ENCODE measurements at regions not wholly inside any gene's neighbourhood (a gene's known extent, or its start where the extent isn't known, plus 50 kb on each side); places are given as distances from the start of the nearest gene placed in this dataset.

DNA sequence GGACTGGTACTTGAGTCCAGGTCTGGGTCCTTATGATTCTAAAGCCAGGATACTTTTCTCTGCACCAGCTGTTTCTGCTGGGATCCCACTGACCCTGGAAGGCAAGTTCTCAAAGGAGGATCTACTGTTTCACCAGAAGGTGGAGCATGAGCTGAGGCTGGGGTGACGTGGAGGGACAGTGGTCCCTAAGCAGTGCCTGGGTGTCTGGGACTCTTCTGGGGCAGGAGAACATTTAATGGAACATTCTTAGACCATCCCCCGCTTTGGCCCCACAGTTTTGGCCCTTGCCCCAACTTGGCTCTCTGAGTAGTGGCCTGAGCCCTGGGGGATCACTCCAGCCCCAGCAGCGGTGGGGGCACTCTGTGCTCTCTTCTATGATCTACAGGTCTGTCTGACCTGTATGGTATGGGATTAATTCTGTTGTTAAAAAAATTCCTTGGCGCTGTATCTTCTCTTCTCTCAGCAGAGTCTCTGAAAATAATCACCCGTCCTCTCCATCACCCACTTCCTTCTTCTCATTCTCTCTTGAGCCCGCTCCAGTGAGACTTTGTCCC is 60.3 kb upstream of the CSF3R start:
- no peak for DNase-seq (ENCODE audit: low read depth)

DNA sequence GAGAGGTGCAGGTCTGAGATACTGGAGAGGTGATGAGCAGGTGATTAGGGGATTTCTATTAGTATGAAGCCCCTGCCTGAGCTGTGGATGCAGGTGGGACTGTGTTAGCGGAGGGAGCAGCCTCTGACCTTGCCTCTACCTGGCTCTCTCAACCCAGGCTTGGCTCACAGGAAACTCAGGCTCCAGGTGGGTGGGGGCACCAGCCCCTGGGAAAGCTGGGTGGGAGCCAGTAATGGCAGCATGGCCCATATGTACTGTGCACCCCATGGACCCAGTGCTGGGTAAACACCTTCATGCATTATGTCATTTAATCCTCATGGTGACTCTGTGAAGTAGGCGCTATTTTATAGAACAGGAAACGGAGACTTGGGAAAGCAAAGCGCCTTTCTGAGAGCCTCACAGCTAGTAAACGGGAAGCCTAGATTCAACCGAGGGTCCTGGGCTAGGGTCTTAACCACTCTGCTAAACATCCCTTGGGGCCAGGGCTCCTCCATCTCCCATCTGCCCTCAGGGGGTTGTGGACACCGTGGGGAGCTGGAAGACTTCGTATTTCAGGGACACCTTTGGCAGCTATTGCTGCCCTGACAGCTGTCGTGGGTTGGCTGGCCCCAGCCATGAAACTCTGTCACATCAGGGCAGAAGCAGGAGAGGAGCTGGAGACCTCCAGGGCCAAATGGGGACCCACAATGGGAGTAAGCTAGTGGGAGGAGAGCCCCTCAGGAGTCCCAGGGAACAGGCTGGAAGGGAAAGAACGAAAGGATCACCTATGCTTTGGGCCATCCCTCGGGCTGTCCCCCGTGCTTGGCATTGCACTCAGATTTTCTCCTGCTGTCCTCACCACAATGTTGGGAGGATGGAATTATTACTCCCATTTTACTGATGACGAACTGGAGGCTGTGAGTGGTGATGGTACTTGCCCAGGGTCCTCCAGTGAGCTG is 59.6 kb upstream of the CSF3R start:
- DNase-seq (ENCODE audit: low read depth): no peak

DNA sequence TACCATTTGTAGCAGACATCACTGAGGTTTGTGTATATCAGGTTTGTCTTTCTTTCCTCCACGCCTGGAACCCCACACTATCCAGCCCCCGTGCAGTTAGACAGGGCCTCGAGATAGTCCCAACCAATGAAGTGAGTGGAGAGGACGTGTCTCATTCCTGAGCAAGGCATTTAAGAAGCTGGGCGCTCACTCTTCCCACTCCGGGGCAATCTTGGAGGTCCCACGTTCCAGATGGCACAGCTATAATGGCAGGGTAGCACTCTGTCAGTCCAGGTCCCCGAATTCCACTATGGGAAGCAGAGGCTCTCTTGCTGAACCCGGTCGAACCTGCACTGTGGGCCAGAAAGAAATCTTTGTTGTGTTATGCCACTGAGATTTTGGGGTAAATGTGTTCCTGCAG is 57.3 kb upstream of the CSF3R start:
- DNase-seq (ENCODE audit: low read depth): no peak

DNA sequence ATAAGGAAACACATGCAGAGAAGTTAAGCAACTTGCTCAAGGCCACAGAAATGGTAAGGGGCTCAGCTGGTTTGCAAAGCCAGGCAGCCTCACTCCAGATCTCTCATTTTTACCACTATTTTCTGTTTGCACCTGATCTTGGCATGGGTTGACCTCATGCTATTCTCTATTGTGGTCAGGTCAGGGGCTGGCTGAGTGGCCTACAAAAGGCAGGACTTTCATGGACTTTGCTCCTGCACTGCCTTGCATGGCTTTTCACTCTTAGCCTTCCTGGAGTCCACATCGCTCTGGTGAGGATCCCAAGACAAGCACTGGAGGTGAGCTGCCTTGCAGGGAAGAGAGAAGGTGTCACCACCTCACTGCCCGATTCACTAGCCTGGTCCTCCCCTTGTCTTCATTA is 56.8 kb upstream of the CSF3R start:
- DNase-seq (ENCODE audit: low read depth): no peak

DNA sequence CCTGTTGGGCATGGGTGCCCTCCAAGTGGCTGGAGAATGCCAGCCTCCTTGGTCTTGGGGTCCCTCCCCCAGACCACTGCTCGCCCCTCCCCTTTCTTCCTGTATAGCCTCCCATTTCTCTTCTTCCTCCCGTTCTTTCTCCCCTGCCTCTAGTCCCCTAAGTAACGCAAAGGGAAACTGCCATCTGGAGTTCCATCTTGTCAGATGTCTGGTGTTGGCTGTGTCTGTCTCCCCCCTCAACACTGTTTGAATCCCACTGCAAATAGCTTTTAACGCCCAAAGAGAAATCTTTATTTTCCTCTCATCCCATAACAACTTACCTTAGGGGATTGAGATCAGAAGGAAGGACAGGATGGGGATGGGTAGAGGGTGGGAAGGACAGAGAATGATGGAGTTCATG is 55.3 kb upstream of the CSF3R start:
- no peak for DNase-seq (ENCODE audit: low read depth)

DNA sequence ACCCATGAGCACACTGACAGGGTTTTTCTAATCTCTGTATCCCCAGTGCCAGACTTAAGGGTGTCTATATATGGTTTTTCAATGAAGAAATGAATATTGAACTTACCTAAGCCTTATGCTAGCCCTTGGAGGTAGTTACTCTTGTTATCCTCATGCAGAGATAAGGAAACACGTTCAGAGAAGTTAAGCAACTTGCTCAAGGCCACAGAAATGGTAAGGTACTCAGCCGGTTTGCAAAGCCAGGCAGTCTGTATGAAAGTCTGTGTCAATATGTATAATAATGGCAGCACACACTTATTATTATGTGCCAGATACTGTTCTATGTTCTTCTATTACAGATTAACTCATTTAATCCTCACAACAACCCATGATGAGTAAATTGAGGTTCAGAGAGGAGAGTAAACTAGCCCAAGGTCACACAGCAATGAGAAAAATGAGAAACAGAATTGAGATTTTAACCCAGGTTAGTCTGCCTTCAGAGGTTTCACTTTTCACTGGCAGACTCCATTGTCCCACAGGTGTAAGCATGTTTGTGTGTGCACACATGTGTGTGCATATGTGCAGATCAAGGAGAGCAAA is 54.6 kb upstream of the CSF3R start:
- no peak for DNase-seq (ENCODE audit: low read depth)

DNA sequence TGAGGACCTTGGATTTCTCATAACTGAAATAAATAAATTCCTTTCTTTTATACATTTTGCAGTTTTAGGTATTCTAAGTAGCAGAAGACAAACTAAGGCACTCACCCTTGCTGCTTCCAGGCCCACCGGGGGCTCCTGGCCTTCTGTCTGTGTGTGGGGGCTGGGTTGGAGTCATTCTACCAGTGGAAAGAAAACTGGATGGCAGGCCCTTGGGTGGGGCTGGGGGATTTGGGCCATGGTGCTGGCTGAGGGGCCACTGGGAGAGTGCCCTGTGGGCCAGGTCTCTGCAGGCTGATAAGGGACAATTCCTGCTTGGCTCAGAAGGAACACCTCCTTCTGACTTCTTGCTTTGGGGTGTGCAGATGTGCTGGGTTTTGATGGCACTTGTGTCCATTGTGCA is 54.0 kb upstream of the CSF3R start:
- DNase-seq (ENCODE audit: low read depth): no peak

DNA sequence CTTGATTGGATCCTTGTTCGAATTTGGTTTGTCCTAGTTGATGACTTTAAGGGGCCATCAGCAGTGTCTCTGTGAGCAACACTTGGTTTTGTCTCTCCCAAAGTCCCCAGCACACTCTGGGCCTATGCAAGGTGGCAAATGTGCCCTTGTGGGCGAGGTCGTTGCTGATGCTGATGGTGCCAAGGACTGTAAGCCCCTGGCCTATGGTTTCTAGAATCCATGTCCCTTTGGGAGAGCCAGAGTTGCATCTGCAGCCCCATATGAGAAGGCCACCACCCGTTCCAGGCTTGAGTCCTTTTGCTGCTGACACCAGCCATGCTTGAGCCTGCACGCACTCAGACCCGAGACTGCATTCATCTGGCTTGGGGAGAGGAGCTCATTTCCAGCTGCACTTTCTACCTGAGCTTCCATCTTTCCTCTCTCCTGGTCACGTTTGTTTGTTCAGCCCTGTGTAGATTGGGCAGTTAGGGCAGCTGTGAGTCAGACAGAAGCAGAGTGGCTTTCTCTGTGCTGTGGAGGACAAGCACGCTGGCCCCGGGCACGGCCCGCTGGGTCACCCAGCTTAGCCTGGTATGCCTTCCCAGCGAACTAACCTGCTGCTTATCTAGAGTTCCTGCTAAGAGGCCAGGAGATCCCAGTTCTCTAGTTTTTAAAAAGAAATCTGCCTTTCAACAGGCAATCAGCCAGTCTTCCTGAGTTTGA is 52.1 kb upstream of the CSF3R start:
- DNase-seq (ENCODE audit: low read depth): no peak

DNA sequence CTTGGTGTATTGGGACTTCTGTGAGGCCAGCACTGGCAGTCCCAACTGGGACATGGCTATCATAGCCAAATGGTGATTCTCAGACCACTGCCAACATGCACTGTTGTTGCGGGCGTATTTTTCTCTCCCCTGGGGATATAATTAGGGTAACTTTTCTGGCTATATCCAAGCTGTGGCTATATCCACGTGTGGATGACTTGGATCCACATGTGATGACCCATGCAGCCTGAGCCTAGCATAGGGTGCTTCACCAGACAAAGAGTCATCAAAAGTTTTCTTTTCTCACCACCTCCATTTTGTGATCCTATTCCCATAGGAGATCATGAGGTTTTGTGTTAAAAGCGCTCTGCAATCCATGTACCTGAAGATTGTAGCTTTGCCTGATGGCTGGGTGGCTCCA is 51.2 kb upstream of the CSF3R start:
- DNase-seq (ENCODE audit: low read depth): no peak

DNA sequence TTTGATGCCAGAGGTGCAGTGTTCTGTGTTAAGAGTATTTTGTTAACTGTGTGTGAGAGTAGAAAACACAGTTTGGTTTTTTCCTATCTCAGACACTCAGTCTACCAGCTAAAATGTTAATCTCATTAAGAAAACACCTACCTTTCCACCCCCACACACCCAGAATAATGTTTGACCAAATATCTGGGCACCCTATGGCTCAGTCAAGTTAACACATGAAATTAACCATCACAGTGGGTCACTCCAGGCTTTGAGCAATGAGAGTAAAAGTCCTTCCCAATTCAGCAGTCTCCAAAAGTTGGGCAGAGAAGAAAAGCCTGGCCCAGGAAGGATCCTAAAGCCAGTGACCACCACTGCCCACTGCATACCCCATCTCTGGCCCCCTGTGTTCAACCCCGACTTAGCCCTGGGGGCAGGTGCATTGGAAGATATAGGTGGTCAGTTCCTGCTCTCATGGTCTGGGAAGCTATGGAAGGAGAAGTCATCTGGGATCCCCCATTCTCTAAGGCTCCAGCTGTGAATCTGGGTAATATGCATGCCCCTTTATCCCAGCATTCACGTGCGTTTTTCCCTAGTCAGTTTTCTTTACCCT is 50.2 kb upstream of the CSF3R start:
- DNase-seq (ENCODE audit: low read depth): no peak
